Neural cell (in vitro differentiated cells): ENCODE measurements at regions not wholly inside any gene's neighbourhood (a gene's known extent, or its start where the extent isn't known, plus 50 kb on each side); places are given as distances from the start of the nearest gene placed in this dataset.

ENCODE experiments used
- CTCF ChIP-seq: fragments of 450-650 bp; IDR thresholded peaks from 2 replicates; pipeline ENCODE4 v1.5.1; 2014; ENCODE audit warnings: antibody characterized with exemption, mild to moderate bottlenecking, moderate library complexity; ENCODE audit not compliant: poor library complexity, severe bottlenecking
- EP300 ChIP-seq: fragments of 450-650 bp; conservative IDR thresholded peaks from 2 replicates; pipeline ENCODE4 v1.6.1; 2014; ENCODE audit warnings: antibody characterized with exemption, mild to moderate bottlenecking, moderate library complexity; ENCODE audit not compliant: poor library complexity, severe bottlenecking
- EZH2 ChIP-seq: fragments of 200-600, 300-800 bp; shearing (Covaris generic), sonication (generic); IDR thresholded peaks from 2 replicates; pipeline ENCODE4 v1.6.1; 2014; ENCODE audit warnings: antibody characterized with exemption, low read length, borderline replicate concordance, mild to moderate bottlenecking; ENCODE audit not compliant: insufficient read depth, poor library complexity, severe bottlenecking
- MXI1 ChIP-seq: fragments of 450-650 bp; conservative IDR thresholded peaks from 2 replicates; pipeline ENCODE4 v1.6.1; 2014; ENCODE audit warnings: antibody characterized with exemption, mild to moderate bottlenecking; ENCODE audit not compliant: poor library complexity, severe bottlenecking
- POLR2AphosphoS5 ChIP-seq: IDR thresholded peaks from 2 replicates; pipeline ENCODE4 v1.6.1; 2012
- RAD21 ChIP-seq: fragments of 450-650 bp; conservative IDR thresholded peaks from 2 replicates; pipeline ENCODE4 v1.6.1; 2014; ENCODE audit warnings: antibody characterized with exemption, mild to moderate bottlenecking, moderate library complexity
- REST ChIP-seq: IDR thresholded peaks from 2 replicates; pipeline ENCODE4 v1.6.1; 2012; ENCODE audit warnings: borderline replicate concordance
- SMC3 ChIP-seq: fragments of 450-650 bp; conservative IDR thresholded peaks from 2 replicates; pipeline ENCODE4 v1.6.1; 2014; ENCODE audit warnings: antibody characterized with exemption, mild to moderate bottlenecking, moderate library complexity; ENCODE audit not compliant: poor library complexity
- TAF1 ChIP-seq: IDR thresholded peaks from 2 replicates; pipeline ENCODE4 v1.6.1; 2012; ENCODE audit warnings: low read depth

GRCh38 chr5:12110629-12111028 is 206.4 kb upstream of the CTNND2 start:
- no peak for TF ChIP-seq CTCF
- TF ChIP-seq EZH2: no peak
- no peak for TF ChIP-seq EP300
- TF ChIP-seq MXI1: no peak
- TF ChIP-seq RAD21: no peak
- no peak for TF ChIP-seq POLR2AphosphoS5
- no peak for TF ChIP-seq SMC3
- no peak for TF ChIP-seq REST
- no peak for TF ChIP-seq TAF1
